ENCODE measurements at regions not wholly inside any gene's neighbourhood (a gene's known extent, or its start where the extent isn't known, plus 50 kb on each side); places are given as distances from the start of the nearest gene placed in this dataset.

GRCh38 chr15:93870583-93870982 lies 360.8 kb upstream of the MCTP2 start:
- Histone ChIP-seq H3K9ac (ENCODE audit: insufficient read length) (no peak overlapping the region), H3K27ac (no peak overlapping the region), H3K4me3 (no peak overlapping the region), H3K9me3 (ENCODE audit: low read depth, low read length) (no peaks in the 10 kb centered on the region), H3K36me3 (ENCODE audit: insufficient read depth, low read length) (no peaks in the 10 kb centered on the region)
- TF ChIP-seq POLR2AphosphoS5 (IDR thresholded peaks at IDR 0.05; ENCODE audit: borderline replicate concordance, low read depth, low read length) (no peak), FOXP2 (optimal IDR thresholded peaks at IDR 0.05; ENCODE audit: control extremely low read depth, extremely low read length, insufficient read depth) (no peak), EZH2 (IDR thresholded peaks at IDR 0.05) (no peak)
- DNase-seq (ENCODE audit: low read depth, low spot score): no peak

GRCh38 chr15:93866948-93867347 lies 364.4 kb upstream of the MCTP2 start:
- no peaks in the 10 kb centered on the region for H3K9me3 ChIP-seq (ENCODE audit: low read depth, low read length)
- no peak for TF ChIP-seq FOXP2 (optimal IDR thresholded peaks at IDR 0.05; ENCODE audit: control extremely low read depth, extremely low read length, insufficient read depth)
- no peak for TF ChIP-seq EZH2 (IDR thresholded peaks at IDR 0.05)
- TF ChIP-seq POLR2AphosphoS5 (IDR thresholded peaks at IDR 0.05; ENCODE audit: borderline replicate concordance, low read depth, low read length): no peak
- no peak overlapping the region for H3K27ac ChIP-seq
- no peaks in the 10 kb centered on the region for H3K36me3 ChIP-seq (ENCODE audit: insufficient read depth, low read length)
- H3K9ac ChIP-seq (ENCODE audit: insufficient read length): no peak overlapping the region
- H3K4me3 ChIP-seq: no peak overlapping the region
- no peak for DNase-seq (ENCODE audit: low read depth, low spot score)

GRCh38 chr15:93866476-93866875 lies 364.9 kb upstream of the MCTP2 start:
- no peak overlapping the region for H3K4me3 ChIP-seq

GRCh38 chr15:93865586-93865985 lies 365.8 kb upstream of the MCTP2 start:
- no peak for DNase-seq (ENCODE audit: low read depth, low spot score)
- Histone ChIP-seq H3K9me3 (ENCODE audit: low read depth, low read length) (no peaks in the 10 kb centered on the region), H3K36me3 (ENCODE audit: insufficient read depth, low read length) (no peaks in the 10 kb centered on the region), H3K4me3 (no peak overlapping the region), H3K27ac (no peak overlapping the region), H3K9ac (ENCODE audit: insufficient read length) (no peak overlapping the region)
- TF ChIP-seq EZH2 (IDR thresholded peaks at IDR 0.05): no peak

More at GRCh38 chr15:93866476-93866875, 364.9 kb upstream of the MCTP2 start:
- no peaks in the 10 kb centered on the region for H3K9me3 ChIP-seq (ENCODE audit: low read depth, low read length)
- H3K27ac ChIP-seq: no peak overlapping the region
- no peak overlapping the region for H3K9ac ChIP-seq (ENCODE audit: insufficient read length)
- no peaks in the 10 kb centered on the region for H3K36me3 ChIP-seq (ENCODE audit: insufficient read depth, low read length)
- no peak for DNase-seq (ENCODE audit: low read depth, low spot score)
- TF ChIP-seq POLR2AphosphoS5 (IDR thresholded peaks at IDR 0.05; ENCODE audit: borderline replicate concordance, low read depth, low read length) (no peak), EZH2 (IDR thresholded peaks at IDR 0.05) (no peak), FOXP2 (optimal IDR thresholded peaks at IDR 0.05; ENCODE audit: control extremely low read depth, extremely low read length, insufficient read depth) (no peak)

GRCh38 chr15:93862791-93863190 lies 368.6 kb upstream of the MCTP2 start:
- no peak overlapping the region for H3K9ac ChIP-seq (ENCODE audit: insufficient read length)
- TF ChIP-seq POLR2AphosphoS5 (IDR thresholded peaks at IDR 0.05; ENCODE audit: borderline replicate concordance, low read depth, low read length) (no peak), EZH2 (IDR thresholded peaks at IDR 0.05) (no peak), FOXP2 (optimal IDR thresholded peaks at IDR 0.05; ENCODE audit: control extremely low read depth, extremely low read length, insufficient read depth) (no peak)
- H3K4me3 ChIP-seq: no peak overlapping the region

GRCh38 chr15:93861956-93862741 lies 369.2 kb upstream of the MCTP2 start:
- TF ChIP-seq EZH2 (IDR thresholded peaks at IDR 0.05) (no peak), POLR2AphosphoS5 (IDR thresholded peaks at IDR 0.05; ENCODE audit: borderline replicate concordance, low read depth, low read length) (no peak), FOXP2 (optimal IDR thresholded peaks at IDR 0.05; ENCODE audit: control extremely low read depth, extremely low read length, insufficient read depth) (no peak)

More at GRCh38 chr15:93862791-93863190, 368.6 kb upstream of the MCTP2 start:
- no peaks in the 10 kb centered on the region for H3K36me3 ChIP-seq (ENCODE audit: insufficient read depth, low read length)
- DNase-seq (ENCODE audit: low read depth, low spot score): no peak
- H3K27ac ChIP-seq: no peak overlapping the region
- no peaks in the 10 kb centered on the region for H3K9me3 ChIP-seq (ENCODE audit: low read depth, low read length)

GRCh38 chr15:93861413-93861812 lies 369.9 kb upstream of the MCTP2 start:
- Histone ChIP-seq H3K27ac (no peak overlapping the region), H3K9me3 (ENCODE audit: low read depth, low read length) (no peaks in the 10 kb centered on the region), H3K9ac (ENCODE audit: insufficient read length) (no peak overlapping the region), H3K36me3 (ENCODE audit: insufficient read depth, low read length) (no peaks in the 10 kb centered on the region), H3K4me3 (no peak overlapping the region)
- TF ChIP-seq FOXP2 (optimal IDR thresholded peaks at IDR 0.05; ENCODE audit: control extremely low read depth, extremely low read length, insufficient read depth) (no peak), POLR2AphosphoS5 (IDR thresholded peaks at IDR 0.05; ENCODE audit: borderline replicate concordance, low read depth, low read length) (no peak), EZH2 (IDR thresholded peaks at IDR 0.05) (no peak)
- no peak for DNase-seq (ENCODE audit: low read depth, low spot score)

More at GRCh38 chr15:93861956-93862741, 369.2 kb upstream of the MCTP2 start:
- H3K9me3 ChIP-seq (ENCODE audit: low read depth, low read length): no peaks in the 10 kb centered on the region
- DNase-seq (ENCODE audit: low read depth, low spot score): no peak
- H3K4me3 ChIP-seq: no peak overlapping the region
- no peak overlapping the region for H3K27ac ChIP-seq
- no peaks in the 10 kb centered on the region for H3K36me3 ChIP-seq (ENCODE audit: insufficient read depth, low read length)
- H3K9ac ChIP-seq (ENCODE audit: insufficient read length): no peak overlapping the region

- H3K27ac ChIP-seq: no peak overlapping the region
- no peak overlapping the region for H3K9ac ChIP-seq (ENCODE audit: insufficient read length)
- H3K36me3 ChIP-seq (ENCODE audit: insufficient read depth, low read length): no peaks in the 10 kb centered on the region
- TF ChIP-seq EZH2 (IDR thresholded peaks at IDR 0.05): no peak
- no peak for TF ChIP-seq POLR2AphosphoS5 (IDR thresholded peaks at IDR 0.05; ENCODE audit: borderline replicate concordance, low read depth, low read length)
- TF ChIP-seq FOXP2 (optimal IDR thresholded peaks at IDR 0.05; ENCODE audit: control extremely low read depth, extremely low read length, insufficient read depth): no peak
- no peak for DNase-seq (ENCODE audit: low read depth, low spot score)
- H3K9me3 ChIP-seq (ENCODE audit: low read depth, low read length): no peaks in the 10 kb centered on the region
- H3K4me3 ChIP-seq: no peak overlapping the region
Observed at GRCh38 chr15:93860701-93861100, 370.7 kb upstream of the MCTP2 start.

GRCh38 chr15:93859176-93859575 lies 372.2 kb upstream of the MCTP2 start:
- no peak for DNase-seq (ENCODE audit: low read depth, low spot score)
- H3K9ac ChIP-seq (ENCODE audit: insufficient read length): no peak overlapping the region
- H3K27ac ChIP-seq: no peak overlapping the region
- TF ChIP-seq POLR2AphosphoS5 (IDR thresholded peaks at IDR 0.05; ENCODE audit: borderline replicate concordance, low read depth, low read length) (no peak), EZH2 (IDR thresholded peaks at IDR 0.05) (no peak), FOXP2 (optimal IDR thresholded peaks at IDR 0.05; ENCODE audit: control extremely low read depth, extremely low read length, insufficient read depth) (no peak)
- H3K9me3 ChIP-seq (ENCODE audit: low read depth, low read length): no peaks in the 10 kb centered on the region
- H3K36me3 ChIP-seq (ENCODE audit: insufficient read depth, low read length): no peaks in the 10 kb centered on the region
- no peak overlapping the region for H3K4me3 ChIP-seq

Data from SK-N-MC (cell line).